ENCODE measurements at regions not wholly inside any gene's neighbourhood (a gene's known extent, or its start where the extent isn't known, plus 50 kb on each side); places are given as distances from the start of the nearest gene placed in this dataset.

DNA sequence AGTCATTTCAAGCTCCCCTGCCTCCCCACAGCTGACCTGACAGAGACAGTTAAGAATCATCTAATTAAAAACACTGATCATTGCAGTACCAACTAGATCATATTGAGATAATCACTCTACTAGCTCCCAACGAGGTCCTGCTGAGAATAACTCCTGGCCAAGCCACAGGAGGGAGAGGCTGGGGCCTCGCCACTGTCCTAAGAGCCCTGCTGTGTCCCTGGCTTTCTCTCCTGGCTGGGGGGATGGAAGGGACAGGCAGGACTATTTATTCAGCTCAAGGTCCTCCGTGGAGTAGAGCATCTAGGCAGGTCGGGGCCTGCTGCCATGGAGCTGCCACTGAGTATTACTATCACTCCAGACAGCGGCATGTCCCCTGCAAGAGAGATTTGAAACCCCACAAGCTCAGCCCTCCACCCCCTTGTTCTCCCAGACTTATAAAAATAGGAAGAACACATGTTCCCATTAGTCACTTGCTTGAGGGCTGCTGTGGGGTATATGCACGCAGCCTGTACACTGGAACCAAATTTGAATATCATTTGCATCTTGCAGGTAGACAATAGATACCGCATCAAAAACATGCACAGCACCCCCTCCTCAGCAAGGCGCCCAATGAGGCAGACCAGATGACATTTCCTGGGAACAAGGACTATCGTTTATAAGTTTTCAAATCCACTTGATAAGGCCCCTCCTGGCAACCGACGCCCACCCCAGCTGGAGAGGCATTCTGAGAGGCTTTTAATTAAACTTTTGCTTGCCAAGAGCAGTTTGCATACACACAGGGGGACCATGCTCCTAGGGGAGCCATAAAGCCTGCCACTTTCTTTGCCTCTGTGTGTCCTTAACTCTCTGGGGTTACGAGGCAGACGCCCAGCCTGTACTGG, 385.2 kb upstream of the ZFHX3 start:
- DNase-seq (ENCODE audit: low spot score) (no peak), ATAC-seq (ENCODE audit: low FRiP score) (no peak)
- TF ChIP-seq, protein P1, sequence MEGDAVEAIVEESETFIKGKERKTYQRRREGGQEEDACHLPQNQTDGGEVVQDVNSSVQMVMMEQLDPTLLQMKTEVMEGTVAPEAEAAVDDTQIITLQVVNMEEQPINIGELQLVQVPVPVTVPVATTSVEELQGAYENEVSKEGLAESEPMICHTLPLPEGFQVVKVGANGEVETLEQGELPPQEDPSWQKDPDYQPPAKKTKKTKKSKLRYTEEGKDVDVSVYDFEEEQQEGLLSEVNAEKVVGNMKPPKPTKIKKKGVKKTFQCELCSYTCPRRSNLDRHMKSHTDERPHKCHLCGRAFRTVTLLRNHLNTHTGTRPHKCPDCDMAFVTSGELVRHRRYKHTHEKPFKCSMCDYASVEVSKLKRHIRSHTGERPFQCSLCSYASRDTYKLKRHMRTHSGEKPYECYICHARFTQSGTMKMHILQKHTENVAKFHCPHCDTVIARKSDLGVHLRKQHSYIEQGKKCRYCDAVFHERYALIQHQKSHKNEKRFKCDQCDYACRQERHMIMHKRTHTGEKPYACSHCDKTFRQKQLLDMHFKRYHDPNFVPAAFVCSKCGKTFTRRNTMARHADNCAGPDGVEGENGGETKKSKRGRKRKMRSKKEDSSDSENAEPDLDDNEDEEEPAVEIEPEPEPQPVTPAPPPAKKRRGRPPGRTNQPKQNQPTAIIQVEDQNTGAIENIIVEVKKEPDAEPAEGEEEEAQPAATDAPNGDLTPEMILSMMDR (IDR thresholded peaks at IDR 0.05) = no peak

DNA sequence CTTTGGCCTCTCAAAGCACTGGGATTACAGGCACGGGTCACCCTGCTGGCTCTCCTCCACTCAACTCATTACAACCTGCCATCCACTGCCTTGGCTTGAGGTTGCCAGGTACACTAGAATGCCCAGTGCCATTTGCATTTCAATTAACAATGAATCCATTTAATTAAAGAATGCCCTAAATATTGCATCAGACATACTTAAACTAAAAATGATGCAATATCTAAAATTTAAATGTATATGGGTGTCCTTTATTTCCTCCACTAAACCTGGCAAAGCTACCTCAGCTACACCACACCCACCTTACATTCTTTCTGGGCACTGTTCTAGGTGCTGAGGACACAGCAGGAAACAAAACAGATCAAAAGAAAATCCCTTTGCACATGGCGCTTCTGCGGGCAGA, 382.2 kb upstream of the ZFHX3 start:
- no peak for DNase-seq (ENCODE audit: low spot score)
- ATAC-seq (ENCODE audit: low FRiP score) = no peak

DNA sequence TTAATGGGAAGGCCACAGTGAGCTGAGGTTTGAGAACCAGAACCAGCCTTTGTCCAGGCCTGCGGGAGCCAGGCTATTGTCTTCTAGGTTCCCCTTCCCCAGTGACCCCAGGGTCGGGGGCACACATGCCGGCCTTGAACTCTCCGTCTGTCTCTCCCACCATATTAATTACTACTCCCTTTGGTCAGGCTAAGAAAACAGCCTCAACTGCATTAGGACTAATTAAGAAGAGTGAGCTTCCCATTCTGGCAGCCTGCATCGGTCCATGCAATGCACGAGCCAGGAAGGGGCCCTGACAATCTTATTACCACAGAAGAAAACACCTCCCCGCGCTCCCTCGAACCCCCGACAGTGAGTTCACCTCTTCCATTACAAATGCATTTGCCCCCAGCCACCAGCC, 380.2 kb upstream of the ZFHX3 start:
- TF ChIP-seq, protein P1 (IDR thresholded peaks at IDR 0.05) = no peak
- DNase-seq (ENCODE audit: low spot score) = no peak
- no peak for ATAC-seq (ENCODE audit: low FRiP score)

More for the DNA sequence above, 382.2 kb upstream of the ZFHX3 start:
- TF ChIP-seq, protein P1 (IDR thresholded peaks at IDR 0.05) = no peak

GRCh38 chr16:73427164-73427563, 379.2 kb upstream of the ZFHX3 start:
- DNase-seq (ENCODE audit: low spot score) (no peak), ATAC-seq (ENCODE audit: low FRiP score) (no peak)
- TF ChIP-seq, protein P1 (IDR thresholded peaks at IDR 0.05) = no peak

GRCh38 chr16:73426433-73427160, 378.7 kb upstream of the ZFHX3 start:
- TF ChIP-seq, protein P1 (IDR thresholded peaks at IDR 0.05) = no peak
- ATAC-seq (ENCODE audit: low FRiP score) (no peak), DNase-seq (ENCODE audit: low spot score) (no peak)

DNA sequence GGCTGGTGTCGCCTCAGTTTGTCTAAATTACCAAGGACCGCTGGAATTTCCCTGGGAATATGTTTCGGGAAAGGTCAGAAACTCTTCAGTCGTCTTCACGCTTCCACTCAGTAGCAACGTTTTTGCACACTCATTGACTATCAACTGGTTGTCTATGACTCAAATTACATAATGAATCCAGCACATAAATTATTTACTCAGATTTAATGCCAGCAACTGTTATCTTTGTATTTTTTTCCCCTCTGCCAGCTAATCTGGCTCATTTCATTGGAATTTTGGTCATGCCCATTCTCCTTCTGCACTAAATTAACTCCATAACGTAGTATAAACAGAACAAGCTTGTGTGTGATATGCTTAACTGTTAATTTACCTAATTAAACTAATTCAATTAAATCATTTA, 372.7 kb upstream of the ZFHX3 start:
- ATAC-seq (ENCODE audit: low FRiP score) (peak; percentile 62), DNase-seq (ENCODE audit: low spot score) (no peak)
- TF ChIP-seq, protein P1 (IDR thresholded peaks at IDR 0.05) = no peak

All from omental fat pad (tissue), 3 donors.